ENCODE measurements at regions not wholly inside any gene's neighbourhood (a gene's known extent, or its start where the extent isn't known, plus 50 kb on each side); places are given as distances from the start of the nearest gene placed in this dataset.
A peak's percentile ranks its signal among the peaks of the same experiment; 100 is the strongest.

GRCh38 chr21:36250423-36251075, 69.4 kb upstream of the MORC3 start:
- no peaks in the 10 kb centered on the region for H3K27me3 ChIP-seq
- H3K4me3 ChIP-seq = no peak overlapping the region
- 89 to 95% methylated on average over 17 of the region's 17 CpGs for WGBS, 2 donors
- peaks cover under 1 to 83% (median 30%) of the 10 kb centered on the region in 4 donors for H3K36me3 ChIP-seq
- no peak for ATAC-seq (ENCODE audit: low FRiP score in 2 of 2)
- no peaks in the 10 kb centered on the region for H3K4me1 ChIP-seq
- DNase-seq = no peak
- H3K27ac ChIP-seq = no peak overlapping the region
- H3K9me3 ChIP-seq = no peaks in the 10 kb centered on the region
- no peak for TF ChIP-seq CTCF (IDR thresholded peaks at IDR 0.05)
- TF ChIP-seq POLR2A (IDR thresholded peaks at IDR 0.05) = no peak
- no peak for TF ChIP-seq EP300 (IDR thresholded peaks at IDR 0.05)
- TF ChIP-seq POLR2AphosphoS5 (IDR thresholded peaks at IDR 0.05) = no peak

GRCh38 chr21:36254106-36254941, 65.7 kb upstream of the MORC3 start:
- no peaks in the 10 kb centered on the region for H3K4me1 ChIP-seq
- DNase-seq (no peak), ATAC-seq (ENCODE audit: low FRiP score in 2 of 2) (no peak)
- peaks cover 0 to 55% (median 18%) of the 10 kb centered on the region in 4 donors for H3K36me3 ChIP-seq
- TF ChIP-seq EP300 (IDR thresholded peaks at IDR 0.05) (no peak), POLR2A (IDR thresholded peaks at IDR 0.05) (no peak)
- no peaks in the 10 kb centered on the region for H3K27me3 ChIP-seq
- H3K4me3 ChIP-seq = no peak overlapping the region
- H3K9me3 ChIP-seq = no peaks in the 10 kb centered on the region
- WGBS, 2 donors = 60 to 81% methylated on average over 6 of the region's 6 CpGs
- no peak overlapping the region for H3K27ac ChIP-seq

GRCh38 chr21:36255663-36256062, 64.3 kb upstream of the MORC3 start:
- DNase-seq (no peak), ATAC-seq (ENCODE audit: low FRiP score in 2 of 2) (no peak)
- Histone ChIP-seq H3K9me3 (no peaks in the 10 kb centered on the region), H3K4me1 (peaks cover 0 to 10% (median 2%) of the 10 kb centered on the region in 4 donors), H3K4me3 (no peak overlapping the region), H3K27ac (no peak overlapping the region), H3K27me3 (no peaks in the 10 kb centered on the region), H3K36me3 (peaks cover 0 to 42% (median 13%) of the 10 kb centered on the region in 4 donors)
- WGBS, 2 donors = 91 to 96% methylated on average over 5 of the region's 5 CpGs
- no peak for TF ChIP-seq POLR2AphosphoS5 (IDR thresholded peaks at IDR 0.05)
- TF ChIP-seq CTCF (IDR thresholded peaks at IDR 0.05) = no peak
- TF ChIP-seq EP300 (IDR thresholded peaks at IDR 0.05) = no peak
- TF ChIP-seq POLR2A (IDR thresholded peaks at IDR 0.05) = no peak

GRCh38 chr21:36257657-36258056, 62.3 kb upstream of the MORC3 start:
- 45 to 100% methylated on average over 1 of the region's 1 CpG for WGBS, 2 donors
- DNase-seq (no peak), ATAC-seq (ENCODE audit: low FRiP score in 2 of 2) (no peak)
- no peak overlapping the region for H3K27ac ChIP-seq
- no peak overlapping the region for H3K4me3 ChIP-seq
- no peaks in the 10 kb centered on the region for H3K9me3 ChIP-seq
- peaks cover 0 to 29% (median 4%) of the 10 kb centered on the region in 4 donors for H3K36me3 ChIP-seq
- TF ChIP-seq POLR2A (IDR thresholded peaks at IDR 0.05) (no peak), POLR2AphosphoS5 (IDR thresholded peaks at IDR 0.05) (no peak), EP300 (IDR thresholded peaks at IDR 0.05) (no peak), CTCF (IDR thresholded peaks at IDR 0.05) (no peak)
- H3K27me3 ChIP-seq = no peaks in the 10 kb centered on the region
- H3K4me1 ChIP-seq = peaks cover 0 to 13% (median 4%) of the 10 kb centered on the region in 4 donors

DNA sequence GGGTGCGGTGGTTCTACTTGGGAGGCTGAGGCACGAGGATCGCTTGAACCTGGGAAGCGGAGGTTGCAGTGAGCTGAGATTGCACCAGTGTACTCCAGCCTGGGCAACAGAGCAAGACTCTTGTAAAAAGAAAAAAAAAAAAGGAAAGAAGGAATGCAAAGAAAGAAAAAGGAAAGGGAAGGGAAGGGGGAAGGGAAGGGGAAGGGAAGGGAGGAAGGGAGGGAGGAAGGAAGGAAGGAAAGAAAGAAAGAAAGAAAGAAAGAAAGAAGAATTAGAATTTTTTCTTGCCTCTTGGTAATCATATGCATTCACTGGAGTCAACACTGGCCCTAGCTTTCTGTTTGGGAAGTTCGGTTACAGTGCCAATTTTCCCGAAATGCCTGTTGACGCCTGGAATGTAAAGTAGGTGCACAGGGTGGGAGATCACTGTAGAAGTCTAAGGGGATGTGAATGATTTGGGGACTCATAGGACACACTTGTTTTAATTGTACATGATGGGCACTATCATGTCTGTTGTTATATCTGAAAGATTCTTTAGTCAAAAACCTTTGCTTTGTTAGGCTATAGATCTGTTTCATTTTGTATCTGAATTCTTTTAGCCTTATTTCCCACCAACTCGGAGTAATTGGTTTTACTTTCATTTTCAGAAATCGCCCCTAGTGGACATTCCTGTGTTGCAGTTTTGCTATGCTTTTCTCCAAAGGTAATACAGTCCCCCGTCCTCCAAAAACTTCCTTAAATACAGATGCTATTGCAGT, 59.8 kb upstream of the MORC3 start:
- Histone ChIP-seq H3K4me3 (peak overlapping the region; percentile 7 to 57 (median 49)), H3K9me3 (no peaks in the 10 kb centered on the region), H3K4me1 (peaks cover 0 to 13% (median 4%) of the 10 kb centered on the region in 4 donors), H3K36me3 (peaks cover 0 to 23% (median 12%) of the 10 kb centered on the region in 4 donors), H3K27ac (peak overlapping the region; percentile 76 to 85 (median 79)), H3K27me3 (no peaks in the 10 kb centered on the region)
- TF ChIP-seq POLR2AphosphoS5 (IDR thresholded peaks at IDR 0.05) (no peak), POLR2A (IDR thresholded peaks at IDR 0.05) (no peak), EP300 (IDR thresholded peaks at IDR 0.05) (no peak), CTCF (IDR thresholded peaks at IDR 0.05) (peak; percentile 64 to 84 (median 78))
- ATAC-seq (ENCODE audit: low FRiP score in 2 of 2) = peak; percentile 79 to 89
- DNase-seq = no peak
- 42 to 43% methylated on average over 10 of the region's 10 CpGs for WGBS, 2 donors
